Activated CD8-positive, alpha-beta T cell treated with anti-CD3 and anti-CD28 coated beads for 36 hours (primary cell): ENCODE measurements at regions not wholly inside any gene's neighbourhood (a gene's known extent, or its start where the extent isn't known, plus 50 kb on each side); places are given as distances from the start of the nearest gene placed in this dataset.

Source experiments
- ATAC-seq: fragments of 200-7000 bp; cut with Tn5 transposase; one replicate; pipeline ENCODE4 v1.10.0; 2021; ENCODE audit warnings: mild to moderate bottlenecking, moderate library complexity
- CTCF ChIA-PET: fragments of 350-600 bp; sonication (Branson Sonifier 250); formaldehyde crosslinking; loops from one replicate; lab custom pipeline; 2021; ENCODE audit warnings: antibody characterized with exemption; lab: Charles Lee
- POLR2A ChIA-PET: fragments of 350-600 bp; sonication (Branson Sonifier 250); formaldehyde crosslinking; loops from one replicate; lab custom pipeline; 2021; ENCODE audit warnings: antibody characterized with exemption; lab: Charles Lee
- DNase-seq: peaks from one replicate; pipeline ENCODE4 v3.0.0-alpha.2; 2020
- H3K27ac Mint-ChIP-seq: one replicate; pipeline ENCODE4 v1.8.0; 2021; ENCODE audit warnings: mild to moderate bottlenecking, mixed read lengths
- H3K27me3 Mint-ChIP-seq: one replicate; pipeline ENCODE4 v1.8.0; 2021; ENCODE audit warnings: mixed read lengths
- H3K36me3 Mint-ChIP-seq: one replicate; pipeline ENCODE4 v1.8.0; 2021; ENCODE audit warnings: low read depth, mixed read lengths
- H3K4me1 Mint-ChIP-seq: one replicate; pipeline ENCODE4 v1.8.0; 2021; ENCODE audit warnings: low read depth, mixed read lengths
- H3K4me3 Mint-ChIP-seq: one replicate; pipeline ENCODE4 v1.8.0; 2021; ENCODE audit warnings: mild to moderate bottlenecking, moderate library complexity, mixed read lengths
- H3K9me3 Mint-ChIP-seq: one replicate; pipeline ENCODE4 v1.8.0; 2021; ENCODE audit warnings: mixed read lengths
- CTCF ChIP-seq: fragments of 200-600 bp; IDR thresholded peaks from one replicate; pipeline ENCODE4 v1.8.0; 2022; ENCODE audit warnings: antibody characterized with exemption, mild to moderate bottlenecking
- intact Hi-C: fragments of 100-400 bp; cut with micrococcal nuclease; formaldehyde crosslinking; loops from one replicate; pipeline ENCODE4 v1.10.0; 2022

GRCh38 chr3:148641722-148642121 lies 56.0 kb upstream of the AGTR1 start:
- DNase-seq (no peak), ATAC-seq (no peak)
- intact Hi-C loops: no loop called here
- no peak for TF ChIP-seq CTCF
- Mint-ChIP-seq H3K4me1 (no peaks in the 10 kb centered on the region), H3K27me3 (no peaks in the 10 kb centered on the region), H3K27ac (no peak overlapping the region), H3K9me3 (no peaks in the 10 kb centered on the region), H3K4me3 (no peak overlapping the region), H3K36me3 (no peaks in the 10 kb centered on the region)
- CTCF ChIA-PET: no interaction called here
- POLR2A ChIA-PET: no interaction called here

- H3K9me3 Mint-ChIP-seq: no peaks in the 10 kb centered on the region
- H3K27ac Mint-ChIP-seq: no peak overlapping the region
- H3K36me3 Mint-ChIP-seq: no peaks in the 10 kb centered on the region
- H3K27me3 Mint-ChIP-seq: no peaks in the 10 kb centered on the region
- intact Hi-C loops: no loop called here
- CTCF ChIA-PET: no interaction called here
- H3K4me3 Mint-ChIP-seq: no peak overlapping the region
- no peak for TF ChIP-seq CTCF
- no peak for DNase-seq
- H3K4me1 Mint-ChIP-seq: no peaks in the 10 kb centered on the region
- no peak for ATAC-seq
- POLR2A ChIA-PET: no interaction called here
Observed at GRCh38 chr3:148642214-148642613, 55.5 kb upstream of the AGTR1 start.

- no peaks in the 10 kb centered on the region for H3K27me3 Mint-ChIP-seq
- CTCF ChIA-PET: no interaction called here
- no peak overlapping the region for H3K4me3 Mint-ChIP-seq
- ATAC-seq (no peak), DNase-seq (no peak)
- no peaks in the 10 kb centered on the region for H3K36me3 Mint-ChIP-seq
- no peaks in the 10 kb centered on the region for H3K9me3 Mint-ChIP-seq
- no peak for TF ChIP-seq CTCF
- intact Hi-C loops: no loop called here
- no peaks in the 10 kb centered on the region for H3K4me1 Mint-ChIP-seq
- POLR2A ChIA-PET: no interaction called here
- H3K27ac Mint-ChIP-seq: no peak overlapping the region
Observed at GRCh38 chr3:148642616-148643015, 55.1 kb upstream of the AGTR1 start.

GRCh38 chr3:148643389-148643840 lies 54.3 kb upstream of the AGTR1 start:
- no peaks in the 10 kb centered on the region for H3K27me3 Mint-ChIP-seq
- intact Hi-C loops: no loop called here
- ChIA-PET POLR2A (no interaction called here), CTCF (no interaction called here)
- no peaks in the 10 kb centered on the region for H3K4me1 Mint-ChIP-seq
- H3K36me3 Mint-ChIP-seq: no peaks in the 10 kb centered on the region
- no peak for ATAC-seq
- H3K27ac Mint-ChIP-seq: no peak overlapping the region
- H3K4me3 Mint-ChIP-seq: no peak overlapping the region
- DNase-seq: no peak
- TF ChIP-seq CTCF: no peak
- no peaks in the 10 kb centered on the region for H3K9me3 Mint-ChIP-seq

- no peak overlapping the region for H3K4me3 Mint-ChIP-seq
- H3K27me3 Mint-ChIP-seq: no peaks in the 10 kb centered on the region
- no peak for ATAC-seq
- CTCF ChIA-PET: no interaction called here
- H3K27ac Mint-ChIP-seq: no peak overlapping the region
- intact Hi-C loops: no loop called here
- no peak for TF ChIP-seq CTCF
- H3K4me1 Mint-ChIP-seq: no peaks in the 10 kb centered on the region
- POLR2A ChIA-PET: no interaction called here
- H3K9me3 Mint-ChIP-seq: peaks cover 2% of the 10 kb centered on the region
- no peaks in the 10 kb centered on the region for H3K36me3 Mint-ChIP-seq
- no peak for DNase-seq
Observed at GRCh38 chr3:148646126-148646665, 51.5 kb upstream of the AGTR1 start.
